Stimulated activated CD4-positive, alpha-beta T cell treated with anti-CD3 and anti-CD28 coated beads, Interleukin-2, amount 100 ng/mL, for 24 hours (primary cell): ENCODE measurements at regions not wholly inside any gene's neighbourhood (a gene's known extent, or its start where the extent isn't known, plus 50 kb on each side); places are given as distances from the start of the nearest gene placed in this dataset.
A peak's percentile ranks its signal among the peaks of the same experiment; 100 is the strongest.
"Not testable (repeated sequence)": the region's sequence is repeated elsewhere in the genome, so short reads cannot be mapped to it uniquely, and the experiment has no call there.

Source experiments
- DNase-seq, 2 donors: peaks; one replicate each; pipeline ENCODE4 v3.0.0-alpha.2; 2020

DNA sequence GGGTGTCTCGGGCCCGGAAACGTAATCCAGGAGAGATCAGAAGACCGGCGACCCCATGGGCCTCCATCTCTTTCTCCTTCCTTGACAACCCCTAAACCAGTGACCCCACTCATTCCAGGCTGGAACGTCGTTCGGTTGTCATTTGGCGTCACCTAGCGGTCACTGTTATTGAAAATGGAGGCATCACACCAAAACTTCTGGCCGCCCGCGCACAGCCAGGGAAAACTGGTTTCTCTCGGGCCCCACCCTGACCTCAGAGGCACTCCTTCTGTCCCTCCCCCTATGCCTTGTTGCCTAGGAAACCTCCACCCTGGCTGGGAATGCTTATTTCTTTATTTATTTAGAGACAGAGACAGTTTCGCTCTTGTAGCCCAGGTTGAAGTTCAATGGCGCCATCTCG lies 2327.3 kb upstream of the TPTE start:
- DNase-seq: not testable (repeated sequence)

DNA sequence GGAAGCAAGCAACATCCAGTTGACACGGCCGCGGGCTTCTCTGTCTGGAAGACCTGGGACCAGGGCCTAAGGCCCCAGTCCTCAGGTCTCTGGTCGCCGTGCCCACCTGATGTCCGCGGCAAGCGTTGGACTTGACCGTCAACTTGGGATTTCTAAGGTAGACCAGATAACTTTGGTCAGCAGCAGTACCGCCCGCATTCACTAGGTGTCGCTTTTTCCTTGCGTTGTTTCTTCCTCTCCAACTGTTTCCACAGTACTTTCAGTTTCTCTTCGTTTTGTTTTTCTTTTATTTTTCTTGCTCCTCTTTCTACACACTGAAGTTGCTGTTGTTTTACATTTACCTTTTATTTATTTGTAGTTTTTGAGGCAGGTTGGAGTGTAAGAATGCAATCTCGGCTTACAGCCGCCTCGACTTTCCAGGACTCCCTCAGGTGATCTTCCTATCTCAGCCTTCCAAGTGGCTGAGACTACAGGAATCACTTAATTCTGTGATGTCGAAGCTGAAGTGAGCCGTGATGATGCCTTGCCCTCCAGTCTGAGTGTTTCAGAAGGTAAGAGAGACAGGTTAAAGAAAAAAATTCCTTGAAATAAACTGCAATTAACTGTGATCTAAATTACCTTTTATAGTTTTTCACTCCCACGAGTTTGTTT lies 2323.9 kb upstream of the TPTE start:
- DNase-seq: not testable (repeated sequence)

DNA sequence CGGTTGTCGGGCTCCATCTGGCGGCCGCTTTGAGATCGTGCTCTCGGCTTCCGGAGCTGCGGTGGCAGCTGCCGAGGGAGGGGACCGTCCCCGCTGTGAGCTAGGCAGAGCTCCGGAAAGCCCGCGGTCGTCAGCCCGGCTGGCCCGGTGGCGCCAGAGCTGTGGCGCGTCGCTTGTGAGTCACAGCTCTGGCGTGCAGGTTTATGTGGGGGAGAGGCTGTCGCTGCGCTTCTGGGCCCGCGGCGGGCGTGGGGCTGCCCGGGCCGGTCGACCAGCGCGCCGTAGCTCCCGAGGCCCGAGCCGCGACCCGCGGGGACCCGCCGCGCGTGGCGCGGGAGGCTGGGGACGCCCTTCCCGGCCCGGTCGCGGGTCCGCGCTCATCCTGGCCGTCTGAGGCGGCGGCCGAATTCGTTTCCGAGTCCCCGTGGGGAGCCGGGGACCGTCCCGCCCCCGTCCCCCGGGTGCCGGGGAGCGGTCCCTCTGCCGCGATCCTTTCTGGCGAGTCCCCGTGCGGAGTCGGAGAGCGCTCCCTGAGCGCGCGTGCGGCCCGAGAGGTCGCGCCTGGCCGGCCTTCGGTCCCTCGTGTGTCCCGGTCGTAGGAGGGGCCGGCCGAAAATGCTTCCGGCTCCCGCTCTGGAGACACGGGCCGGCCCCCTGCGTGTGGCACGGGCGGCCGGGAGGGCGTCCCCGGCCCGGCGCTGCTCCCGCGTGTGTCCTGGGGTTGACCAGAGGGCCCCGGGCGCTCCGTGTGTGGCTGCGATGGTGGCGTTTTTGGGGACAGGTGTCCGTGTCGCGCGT lies 2316.1 kb upstream of the TPTE start:
- not testable (repeated sequence) for DNase-seq

DNA sequence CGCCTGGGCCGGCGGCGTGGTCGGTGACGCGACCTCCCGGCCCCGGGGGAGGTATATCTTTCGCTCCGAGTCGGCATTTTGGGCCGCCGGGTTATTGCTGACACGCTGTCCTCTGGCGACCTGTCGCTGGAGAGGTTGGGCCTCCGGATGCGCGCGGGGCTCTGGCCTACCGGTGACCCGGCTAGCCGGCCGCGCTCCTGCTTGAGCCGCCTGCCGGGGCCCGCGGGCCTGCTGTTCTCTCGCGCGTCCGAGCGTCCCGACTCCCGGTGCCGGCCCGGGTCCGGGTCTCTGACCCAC lies 2315.5 kb upstream of the TPTE start:
- DNase-seq: not testable (repeated sequence)

DNA sequence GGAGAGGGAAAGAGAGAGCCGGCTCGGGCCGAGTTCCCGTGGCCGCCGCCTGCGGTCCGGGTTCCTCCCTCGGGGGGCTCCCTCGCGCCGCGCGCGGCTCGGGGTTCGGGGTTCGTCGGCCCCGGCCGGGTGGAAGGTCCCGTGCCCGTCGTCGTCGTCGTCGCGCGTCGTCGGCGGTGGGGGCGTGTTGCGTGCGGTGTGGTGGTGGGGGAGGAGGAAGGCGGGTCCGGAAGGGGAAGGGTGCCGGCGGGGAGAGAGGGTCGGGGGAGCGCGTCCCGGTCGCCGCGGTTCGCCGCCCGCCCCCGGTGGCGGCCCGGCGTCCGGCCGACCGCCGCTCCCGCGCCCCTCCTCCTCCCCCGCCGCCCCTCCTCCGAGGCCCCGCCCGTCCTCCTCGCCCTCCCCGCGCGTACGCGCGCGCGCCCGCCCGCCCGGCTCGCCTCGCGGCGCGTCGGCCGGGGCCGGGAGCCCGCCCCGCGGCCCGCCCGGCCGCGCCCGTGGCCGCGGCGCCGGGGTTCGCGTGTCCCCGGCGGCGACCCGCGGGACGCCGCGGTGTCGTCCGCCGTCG lies 2308.3 kb upstream of the TPTE start:
- DNase-seq: peak; percentile 92 to 93

DNA sequence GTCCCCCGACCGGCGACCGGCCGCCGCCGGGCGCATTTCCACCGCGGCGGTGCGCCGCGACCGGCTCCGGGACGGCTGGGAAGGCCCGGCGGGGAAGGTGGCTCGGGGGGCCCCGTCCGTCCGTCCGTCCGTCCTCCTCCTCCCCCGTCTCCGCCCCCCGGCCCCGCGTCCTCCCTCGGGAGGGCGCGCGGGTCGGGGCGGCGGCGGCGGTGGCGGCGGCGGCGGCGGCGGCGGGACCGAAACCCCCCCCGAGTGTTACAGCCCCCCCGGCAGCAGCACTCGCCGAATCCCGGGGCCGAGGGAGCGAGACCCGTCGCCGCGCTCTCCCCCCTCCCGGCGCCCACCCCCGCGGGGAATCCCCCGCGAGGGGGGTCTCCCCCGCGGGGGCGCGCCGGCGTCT lies 2306.8 kb upstream of the TPTE start:
- DNase-seq: not testable (repeated sequence)

DNA sequence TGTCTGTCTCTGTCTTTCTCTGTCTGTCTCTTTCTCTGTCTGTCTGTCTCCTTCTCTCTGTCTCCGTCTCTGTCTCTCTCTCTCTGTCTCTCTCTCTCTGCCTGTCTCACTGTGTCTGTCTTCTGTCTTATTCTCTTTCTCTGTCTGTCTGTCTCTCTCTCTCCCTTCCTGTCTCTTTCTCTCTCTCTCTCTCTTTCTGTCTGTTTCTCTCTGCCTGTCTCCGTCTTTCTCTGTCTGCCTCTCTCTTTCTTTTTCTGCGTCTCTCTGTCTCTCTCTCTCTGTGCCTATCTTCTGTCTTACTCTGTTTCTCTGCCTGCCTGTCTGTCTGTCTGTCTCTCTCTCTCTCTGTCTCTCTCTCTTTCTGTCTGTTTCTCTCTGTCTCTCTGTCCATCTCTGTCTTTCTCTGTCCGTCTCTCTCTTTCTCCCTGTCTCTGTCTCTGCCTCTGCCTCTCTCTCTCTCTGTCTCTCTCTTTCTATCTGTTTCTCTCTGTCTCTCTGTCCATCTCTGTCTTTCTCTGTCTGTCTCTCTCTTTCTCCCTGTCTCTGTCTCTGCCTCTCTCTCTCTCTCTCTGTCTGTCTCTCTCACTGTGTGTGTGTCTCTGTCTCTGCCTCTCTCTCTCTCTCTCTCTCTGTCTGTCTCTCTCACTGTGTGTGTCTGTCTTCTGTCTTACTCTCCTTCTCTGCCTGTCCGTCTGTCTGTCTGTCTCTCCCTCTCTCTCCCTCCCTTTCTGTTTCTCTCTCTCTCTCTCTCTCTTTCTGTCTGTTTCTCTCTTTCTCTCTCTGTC lies 2291.8 kb upstream of the TPTE start:
- not testable (repeated sequence) for DNase-seq

DNA sequence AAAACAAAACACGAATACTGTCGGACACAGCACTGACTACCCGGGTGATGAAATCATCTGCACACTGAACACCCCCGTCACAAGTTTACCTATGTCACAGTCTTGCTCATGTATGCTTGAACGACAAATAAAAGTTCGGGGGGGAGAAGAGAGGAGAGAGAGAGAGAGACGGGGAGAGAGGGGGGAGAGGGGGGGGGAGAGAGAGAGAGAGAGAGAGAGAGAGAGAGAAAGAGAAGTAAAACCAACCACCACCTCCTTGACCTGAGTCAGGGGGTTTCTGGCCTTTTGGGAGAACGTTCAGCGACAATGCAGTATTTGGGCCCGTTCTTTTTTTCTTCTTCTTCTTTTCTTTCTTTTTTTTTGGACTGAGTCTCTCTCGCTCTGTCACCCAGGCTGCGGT lies 2290.1 kb upstream of the TPTE start:
- not testable (repeated sequence) for DNase-seq

DNA sequence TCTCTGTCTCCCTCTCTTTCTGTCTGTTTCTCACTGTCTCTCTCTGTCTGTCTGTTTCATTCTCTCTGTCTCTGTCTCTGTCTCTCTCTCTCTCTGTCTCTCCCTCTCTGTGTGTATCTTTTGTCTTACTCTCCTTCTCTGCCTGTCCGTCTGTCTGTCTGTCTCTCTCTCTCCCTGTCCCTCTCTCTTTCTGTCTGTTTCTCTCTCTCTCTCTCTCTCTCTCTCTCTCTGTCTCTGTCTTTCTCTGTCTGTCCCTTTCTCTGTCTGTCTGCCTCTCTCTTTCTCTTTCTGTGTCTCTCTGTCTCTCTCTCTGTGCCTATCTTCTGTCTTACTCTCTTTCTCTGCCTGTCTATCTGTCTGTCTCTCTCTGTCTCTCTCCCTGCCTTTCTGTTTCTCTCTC lies 2288.4 kb upstream of the TPTE start:
- DNase-seq: not testable (repeated sequence)

DNA sequence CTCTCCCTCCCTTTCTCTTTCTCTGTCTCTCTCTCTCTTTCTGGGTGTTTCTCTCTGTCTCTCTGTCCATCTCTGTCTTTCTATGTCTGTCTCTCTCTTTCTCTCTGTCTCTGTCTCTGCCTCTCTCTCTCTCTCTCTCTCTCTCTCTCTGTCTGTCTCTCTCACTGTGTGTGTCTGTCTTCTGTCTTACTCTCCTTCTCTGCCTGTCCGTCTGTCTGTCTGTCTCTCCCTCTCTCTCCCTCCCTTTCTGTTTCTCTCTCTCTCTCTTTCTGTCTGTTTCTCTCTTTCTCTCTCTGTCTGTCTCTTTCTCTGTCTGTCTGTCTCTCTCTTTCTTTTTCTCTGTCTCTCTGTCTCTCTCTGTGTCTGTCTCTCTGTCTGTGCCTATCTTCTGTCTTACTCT lies 2287.3 kb upstream of the TPTE start:
- DNase-seq: not testable (repeated sequence)

DNA sequence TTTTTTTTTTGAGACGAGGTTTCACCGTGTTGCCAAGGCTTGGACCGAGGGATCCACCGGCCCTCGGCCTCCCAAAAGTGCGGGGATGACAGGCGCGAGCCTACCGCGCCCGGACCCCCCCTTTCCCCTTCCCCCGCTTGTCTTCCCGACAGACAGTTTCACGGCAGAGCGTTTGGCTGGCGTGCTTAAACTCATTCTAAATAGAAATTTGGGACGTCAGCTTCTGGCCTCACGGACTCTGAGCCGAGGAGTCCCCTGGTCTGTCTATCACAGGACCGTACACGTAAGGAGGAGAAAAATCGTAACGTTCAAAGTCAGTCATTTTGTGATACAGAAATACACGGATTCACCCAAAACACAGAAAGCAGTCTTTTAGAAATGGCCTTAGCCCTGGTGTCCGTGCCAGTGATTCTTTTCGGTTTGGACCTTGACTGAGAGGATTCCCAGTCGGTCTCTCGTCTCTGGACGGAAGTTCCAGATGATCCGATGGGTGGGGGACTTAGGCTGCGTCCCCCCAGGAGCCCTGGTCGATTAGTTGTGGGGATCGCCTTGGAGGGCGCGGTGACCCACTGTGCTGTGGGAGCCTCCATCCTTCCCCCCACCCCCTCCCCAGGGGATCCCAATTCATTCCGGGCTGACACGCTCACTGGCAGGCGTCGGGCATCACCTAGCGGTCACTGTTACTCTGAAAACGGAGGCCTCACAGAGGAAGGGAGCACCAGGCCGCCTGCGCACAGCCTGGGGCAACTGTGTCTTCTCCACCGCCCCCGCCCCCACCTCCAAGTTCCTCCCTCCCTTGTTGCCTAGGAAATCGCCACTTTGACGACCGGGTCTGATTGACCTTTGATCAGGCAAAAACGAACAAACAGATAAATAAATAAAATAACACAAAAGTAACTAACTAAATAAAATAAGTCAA lies 2276.4 kb upstream of the TPTE start:
- DNase-seq: not testable (repeated sequence)

DNA sequence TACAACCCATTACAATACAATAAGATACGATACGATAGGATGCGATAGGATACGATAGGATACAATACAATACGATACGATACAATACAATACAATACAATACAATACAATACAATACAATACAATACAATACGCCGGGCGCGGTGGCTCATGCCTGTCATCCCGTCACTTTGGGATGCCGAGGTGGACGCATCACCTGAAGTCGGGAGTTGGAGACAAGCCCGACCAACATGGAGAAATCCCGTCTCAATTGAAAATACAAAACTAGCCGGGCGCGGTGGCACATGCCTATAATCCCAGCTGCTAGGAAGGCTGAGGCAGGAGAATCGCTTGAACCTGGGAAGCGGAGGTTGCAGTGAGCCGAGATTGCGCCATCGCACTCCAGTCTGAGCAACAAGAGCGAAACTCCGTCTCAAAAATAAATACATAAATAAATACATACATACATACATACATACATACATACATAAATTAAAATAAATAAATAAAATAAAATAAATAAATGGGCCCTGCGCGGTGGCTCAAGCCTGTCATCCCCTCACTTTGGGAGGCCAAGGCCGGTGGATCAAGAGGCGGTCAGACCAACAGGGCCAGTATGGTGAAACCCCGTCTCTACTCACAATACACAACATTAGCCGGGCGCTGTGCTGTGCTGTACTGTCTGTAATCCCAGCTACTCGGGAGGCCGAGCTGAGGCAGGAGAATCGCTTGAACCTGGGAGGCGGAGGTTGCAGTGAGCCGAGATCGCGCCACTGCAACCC lies 2275.6 kb upstream of the TPTE start:
- not testable (repeated sequence) for DNase-seq

DNA sequence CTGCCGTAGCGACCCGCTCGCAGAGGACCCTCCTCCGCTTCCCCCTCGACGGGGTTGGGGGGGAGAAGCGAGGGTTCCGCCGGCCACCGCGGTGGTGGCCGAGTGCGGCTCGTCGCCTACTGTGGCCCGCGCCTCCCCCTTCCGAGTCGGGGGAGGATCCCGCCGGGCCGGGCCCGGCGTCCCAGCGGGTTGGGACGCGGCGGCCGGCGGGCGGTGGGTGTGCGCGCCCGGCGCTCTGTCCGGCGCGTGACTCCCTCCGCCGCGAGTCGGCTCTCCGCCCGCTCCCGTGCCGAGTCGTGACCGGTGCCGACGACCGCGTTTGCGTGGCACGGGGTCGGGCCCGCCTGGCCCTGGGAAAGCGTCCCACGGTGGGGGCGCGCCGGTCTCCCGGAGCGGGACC lies 2269.7 kb upstream of the TPTE start:
- DNase-seq: not testable (repeated sequence)

DNA sequence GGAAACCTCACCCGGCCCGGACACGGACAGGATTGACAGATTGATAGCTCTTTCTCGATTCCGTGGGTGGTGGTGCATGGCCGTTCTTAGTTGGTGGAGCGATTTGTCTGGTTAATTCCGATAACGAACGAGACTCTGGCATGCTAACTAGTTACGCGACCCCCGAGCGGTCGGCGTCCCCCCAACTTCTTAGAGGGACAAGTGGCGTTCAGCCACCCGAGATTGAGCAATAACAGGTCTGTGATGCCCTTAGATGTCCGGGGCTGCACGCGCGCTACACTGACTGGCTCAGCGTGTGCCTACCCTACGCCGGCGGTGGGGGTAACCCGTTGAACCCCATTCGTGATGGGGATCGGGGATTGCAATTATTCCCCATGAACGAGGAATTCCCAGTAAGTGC lies 2266.3 kb upstream of the TPTE start:
- peak; percentile 13 to 16 for DNase-seq

DNA sequence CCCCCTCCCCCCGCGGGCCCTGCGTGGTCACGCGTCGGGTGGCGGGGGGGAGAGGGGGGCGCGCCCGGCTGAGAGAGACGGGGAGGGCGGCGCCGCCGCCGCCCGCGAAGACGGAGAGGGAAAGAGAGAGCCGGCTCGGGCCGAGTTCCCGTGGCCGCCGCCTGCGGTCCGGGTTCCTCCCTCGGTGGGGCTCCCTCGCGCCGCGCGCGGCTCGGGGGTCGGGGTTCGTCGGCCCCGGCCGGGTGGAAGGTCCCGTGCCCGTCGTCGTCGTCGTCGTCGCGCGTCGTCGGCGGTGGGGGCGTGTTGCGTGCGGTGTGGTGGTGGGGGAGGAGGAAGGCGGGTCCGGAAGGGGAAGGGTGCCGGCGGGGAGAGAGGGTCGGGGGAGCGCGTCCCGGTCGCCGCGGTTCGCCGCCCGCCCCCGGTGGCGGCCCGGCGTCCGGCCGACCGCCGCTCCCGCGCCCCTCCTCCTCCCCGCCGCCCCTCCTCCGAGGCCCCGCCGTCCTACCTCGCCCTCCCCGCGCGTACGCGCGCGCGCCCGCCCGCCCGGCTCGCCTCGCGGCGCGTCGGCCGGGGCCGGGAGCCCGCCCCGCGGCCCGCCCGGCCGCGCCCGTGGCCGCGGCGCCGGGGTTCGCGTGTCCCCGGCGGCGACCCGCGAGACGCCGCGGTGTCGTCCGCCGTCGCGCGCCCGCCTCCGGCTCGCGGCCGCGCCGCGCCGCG lies 2264.1 kb upstream of the TPTE start:
- DNase-seq: peak; percentile 27 to 30

DNA sequence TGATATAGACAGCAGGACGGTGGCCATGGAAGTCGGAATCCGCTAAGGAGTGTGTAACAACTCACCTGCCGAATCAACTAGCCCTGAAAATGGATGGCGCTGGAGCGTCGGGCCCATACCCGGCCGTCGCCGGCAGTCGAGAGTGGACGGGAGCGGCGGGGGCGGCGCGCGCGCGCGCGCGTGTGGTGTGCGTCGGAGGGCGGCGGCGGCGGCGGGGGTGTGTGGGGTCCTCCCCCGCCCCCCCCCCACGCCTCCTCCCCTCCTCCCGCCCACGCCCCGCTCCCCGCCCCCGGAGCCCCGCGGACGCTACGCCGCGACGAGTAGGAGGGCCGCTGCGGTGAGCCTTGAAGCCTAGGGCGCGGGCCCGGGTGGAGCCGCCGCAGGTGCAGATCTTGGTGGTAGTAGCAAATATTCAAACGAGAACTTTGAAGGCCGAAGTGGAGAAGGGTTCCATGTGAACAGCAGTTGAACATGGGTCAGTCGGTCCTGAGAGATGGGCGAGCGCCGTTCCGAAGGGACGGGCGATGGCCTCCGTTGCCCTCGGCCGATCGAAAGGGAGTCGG lies 2261.2 kb upstream of the TPTE start:
- DNase-seq: not testable (repeated sequence)
